ENCODE measurements at regions not wholly inside any gene's neighbourhood (a gene's known extent, or its start where the extent isn't known, plus 50 kb on each side); places are given as distances from the start of the nearest gene placed in this dataset.

DNA sequence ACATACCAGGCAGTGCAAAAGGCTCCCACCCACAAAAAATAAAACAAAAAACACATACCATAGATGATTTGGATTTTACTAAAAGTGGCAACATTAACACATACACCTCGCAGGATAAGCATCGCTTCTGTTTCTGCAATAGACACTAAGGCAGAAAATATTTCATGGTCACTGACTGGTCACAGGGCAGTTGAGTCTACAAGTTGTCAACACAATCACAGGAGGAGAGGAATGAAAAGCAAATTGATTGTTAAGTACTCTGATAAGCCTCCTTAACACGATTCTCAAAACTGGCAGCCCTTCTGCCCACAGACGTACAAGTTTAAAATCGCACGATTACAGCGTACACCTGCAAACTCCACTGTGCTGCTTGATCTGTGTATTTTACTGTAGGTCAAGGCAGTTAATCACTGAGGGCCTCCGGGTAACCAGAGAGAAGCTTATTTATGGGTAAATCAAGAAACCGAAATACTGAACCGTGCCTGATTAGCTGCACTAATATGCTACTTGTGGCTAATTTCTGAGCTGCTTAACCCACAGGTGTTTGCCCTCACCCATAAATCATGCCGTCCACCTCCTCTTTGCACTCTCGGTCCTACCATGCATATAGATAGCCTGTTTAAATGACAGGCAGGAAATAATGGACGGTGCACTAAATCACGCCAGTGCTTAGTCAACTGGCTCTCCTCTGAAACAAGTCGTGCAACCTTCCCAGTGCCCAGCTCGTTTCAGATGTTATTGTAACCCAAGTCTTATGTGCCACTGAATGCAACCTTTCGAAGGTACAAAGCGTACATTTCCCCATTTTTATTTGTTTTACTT, 659.4 kb upstream of the ADAMTS16 start:
- TF ChIP-seq, protein P1, sequence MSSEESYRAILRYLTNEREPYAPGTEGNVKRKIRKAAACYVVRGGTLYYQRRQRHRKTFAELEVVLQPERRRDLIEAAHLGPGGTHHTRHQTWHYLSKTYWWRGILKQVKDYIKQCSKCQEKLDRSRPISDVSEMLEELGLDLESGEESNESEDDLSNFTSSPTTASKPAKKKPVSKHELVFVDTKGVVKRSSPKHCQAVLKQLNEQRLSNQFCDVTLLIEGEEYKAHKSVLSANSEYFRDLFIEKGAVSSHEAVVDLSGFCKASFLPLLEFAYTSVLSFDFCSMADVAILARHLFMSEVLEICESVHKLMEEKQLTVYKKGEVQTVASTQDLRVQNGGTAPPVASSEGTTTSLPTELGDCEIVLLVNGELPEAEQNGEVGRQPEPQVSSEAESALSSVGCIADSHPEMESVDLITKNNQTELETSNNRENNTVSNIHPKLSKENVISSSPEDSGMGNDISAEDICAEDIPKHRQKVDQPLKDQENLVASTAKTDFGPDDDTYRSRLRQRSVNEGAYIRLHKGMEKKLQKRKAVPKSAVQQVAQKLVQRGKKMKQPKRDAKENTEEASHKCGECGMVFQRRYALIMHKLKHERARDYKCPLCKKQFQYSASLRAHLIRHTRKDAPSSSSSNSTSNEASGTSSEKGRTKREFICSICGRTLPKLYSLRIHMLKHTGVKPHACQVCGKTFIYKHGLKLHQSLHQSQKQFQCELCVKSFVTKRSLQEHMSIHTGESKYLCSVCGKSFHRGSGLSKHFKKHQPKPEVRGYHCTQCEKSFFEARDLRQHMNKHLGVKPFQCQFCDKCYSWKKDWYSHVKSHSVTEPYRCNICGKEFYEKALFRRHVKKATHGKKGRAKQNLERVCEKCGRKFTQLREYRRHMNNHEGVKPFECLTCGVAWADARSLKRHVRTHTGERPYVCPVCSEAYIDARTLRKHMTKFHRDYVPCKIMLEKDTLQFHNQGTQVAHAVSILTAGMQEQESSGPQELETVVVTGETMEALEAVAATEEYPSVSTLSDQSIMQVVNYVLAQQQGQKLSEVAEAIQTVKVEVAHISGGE (tag by site-specific recombination; conservative IDR thresholded peaks at IDR 0.05; ENCODE audit: low read depth), result no peak
- TF ChIP-seq, protein P2, sequence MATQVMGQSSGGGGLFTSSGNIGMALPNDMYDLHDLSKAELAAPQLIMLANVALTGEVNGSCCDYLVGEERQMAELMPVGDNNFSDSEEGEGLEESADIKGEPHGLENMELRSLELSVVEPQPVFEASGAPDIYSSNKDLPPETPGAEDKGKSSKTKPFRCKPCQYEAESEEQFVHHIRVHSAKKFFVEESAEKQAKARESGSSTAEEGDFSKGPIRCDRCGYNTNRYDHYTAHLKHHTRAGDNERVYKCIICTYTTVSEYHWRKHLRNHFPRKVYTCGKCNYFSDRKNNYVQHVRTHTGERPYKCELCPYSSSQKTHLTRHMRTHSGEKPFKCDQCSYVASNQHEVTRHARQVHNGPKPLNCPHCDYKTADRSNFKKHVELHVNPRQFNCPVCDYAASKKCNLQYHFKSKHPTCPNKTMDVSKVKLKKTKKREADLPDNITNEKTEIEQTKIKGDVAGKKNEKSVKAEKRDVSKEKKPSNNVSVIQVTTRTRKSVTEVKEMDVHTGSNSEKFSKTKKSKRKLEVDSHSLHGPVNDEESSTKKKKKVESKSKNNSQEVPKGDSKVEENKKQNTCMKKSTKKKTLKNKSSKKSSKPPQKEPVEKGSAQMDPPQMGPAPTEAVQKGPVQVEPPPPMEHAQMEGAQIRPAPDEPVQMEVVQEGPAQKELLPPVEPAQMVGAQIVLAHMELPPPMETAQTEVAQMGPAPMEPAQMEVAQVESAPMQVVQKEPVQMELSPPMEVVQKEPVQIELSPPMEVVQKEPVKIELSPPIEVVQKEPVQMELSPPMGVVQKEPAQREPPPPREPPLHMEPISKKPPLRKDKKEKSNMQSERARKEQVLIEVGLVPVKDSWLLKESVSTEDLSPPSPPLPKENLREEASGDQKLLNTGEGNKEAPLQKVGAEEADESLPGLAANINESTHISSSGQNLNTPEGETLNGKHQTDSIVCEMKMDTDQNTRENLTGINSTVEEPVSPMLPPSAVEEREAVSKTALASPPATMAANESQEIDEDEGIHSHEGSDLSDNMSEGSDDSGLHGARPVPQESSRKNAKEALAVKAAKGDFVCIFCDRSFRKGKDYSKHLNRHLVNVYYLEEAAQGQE (tag by site-specific recombination; IDR thresholded peaks at IDR 0.05), result no peak
- TF ChIP-seq ZNF558 (tag by site-specific recombination; IDR thresholded peaks at IDR 0.05) (no peak), ZNF214 (tag by site-specific recombination; IDR thresholded peaks at IDR 0.05; ENCODE audit: borderline replicate concordance) (no peak), ZNF677 (tag by site-specific recombination; IDR thresholded peaks at IDR 0.05) (no peak), ZSCAN30 (tag by site-specific recombination; IDR thresholded peaks at IDR 0.05) (no peak), ZNF19 (tag by site-specific recombination; IDR thresholded peaks at IDR 0.05; ENCODE audit: low read depth) (no peak)
- TF ChIP-seq, protein P3, sequence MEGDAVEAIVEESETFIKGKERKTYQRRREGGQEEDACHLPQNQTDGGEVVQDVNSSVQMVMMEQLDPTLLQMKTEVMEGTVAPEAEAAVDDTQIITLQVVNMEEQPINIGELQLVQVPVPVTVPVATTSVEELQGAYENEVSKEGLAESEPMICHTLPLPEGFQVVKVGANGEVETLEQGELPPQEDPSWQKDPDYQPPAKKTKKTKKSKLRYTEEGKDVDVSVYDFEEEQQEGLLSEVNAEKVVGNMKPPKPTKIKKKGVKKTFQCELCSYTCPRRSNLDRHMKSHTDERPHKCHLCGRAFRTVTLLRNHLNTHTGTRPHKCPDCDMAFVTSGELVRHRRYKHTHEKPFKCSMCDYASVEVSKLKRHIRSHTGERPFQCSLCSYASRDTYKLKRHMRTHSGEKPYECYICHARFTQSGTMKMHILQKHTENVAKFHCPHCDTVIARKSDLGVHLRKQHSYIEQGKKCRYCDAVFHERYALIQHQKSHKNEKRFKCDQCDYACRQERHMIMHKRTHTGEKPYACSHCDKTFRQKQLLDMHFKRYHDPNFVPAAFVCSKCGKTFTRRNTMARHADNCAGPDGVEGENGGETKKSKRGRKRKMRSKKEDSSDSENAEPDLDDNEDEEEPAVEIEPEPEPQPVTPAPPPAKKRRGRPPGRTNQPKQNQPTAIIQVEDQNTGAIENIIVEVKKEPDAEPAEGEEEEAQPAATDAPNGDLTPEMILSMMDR (tag by site-specific recombination; IDR thresholded peaks at IDR 0.05), result no peak
- TF ChIP-seq, protein P4, sequence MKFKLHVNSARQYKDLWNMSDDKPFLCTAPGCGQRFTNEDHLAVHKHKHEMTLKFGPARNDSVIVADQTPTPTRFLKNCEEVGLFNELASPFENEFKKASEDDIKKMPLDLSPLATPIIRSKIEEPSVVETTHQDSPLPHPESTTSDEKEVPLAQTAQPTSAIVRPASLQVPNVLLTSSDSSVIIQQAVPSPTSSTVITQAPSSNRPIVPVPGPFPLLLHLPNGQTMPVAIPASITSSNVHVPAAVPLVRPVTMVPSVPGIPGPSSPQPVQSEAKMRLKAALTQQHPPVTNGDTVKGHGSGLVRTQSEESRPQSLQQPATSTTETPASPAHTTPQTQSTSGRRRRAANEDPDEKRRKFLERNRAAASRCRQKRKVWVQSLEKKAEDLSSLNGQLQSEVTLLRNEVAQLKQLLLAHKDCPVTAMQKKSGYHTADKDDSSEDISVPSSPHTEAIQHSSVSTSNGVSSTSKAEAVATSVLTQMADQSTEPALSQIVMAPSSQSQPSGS (tag by site-specific recombination; IDR thresholded peaks at IDR 0.05; ENCODE audit: low read depth), result no peak
- TF ChIP-seq, protein P5, sequence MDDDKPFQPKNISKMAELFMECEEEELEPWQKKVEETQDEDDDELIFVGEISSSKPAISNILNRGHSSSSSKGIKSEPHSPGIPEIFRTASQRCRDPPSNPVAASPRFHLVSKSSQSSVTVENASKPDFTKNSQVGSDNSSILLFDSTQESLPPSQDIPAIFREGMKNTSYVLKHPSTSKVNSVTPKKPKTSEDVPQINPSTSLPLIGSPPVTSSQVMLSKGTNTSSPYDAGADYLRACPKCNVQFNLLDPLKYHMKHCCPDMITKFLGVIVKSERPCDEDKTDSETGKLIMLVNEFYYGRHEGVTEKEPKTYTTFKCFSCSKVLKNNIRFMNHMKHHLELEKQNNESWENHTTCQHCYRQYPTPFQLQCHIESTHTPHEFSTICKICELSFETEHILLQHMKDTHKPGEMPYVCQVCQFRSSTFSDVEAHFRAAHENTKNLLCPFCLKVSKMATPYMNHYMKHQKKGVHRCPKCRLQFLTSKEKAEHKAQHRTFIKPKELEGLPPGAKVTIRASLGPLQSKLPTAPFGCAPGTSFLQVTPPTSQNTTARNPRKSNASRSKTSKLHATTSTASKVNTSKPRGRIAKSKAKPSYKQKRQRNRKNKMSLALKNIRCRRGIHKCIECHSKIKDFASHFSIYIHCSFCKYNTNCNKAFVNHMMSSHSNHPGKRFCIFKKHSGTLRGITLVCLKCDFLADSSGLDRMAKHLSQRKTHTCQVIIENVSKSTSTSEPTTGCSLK (tag by site-specific recombination; IDR thresholded peaks at IDR 0.05), result no peak
